HepG2 (cell line): ENCODE measurements at regions not wholly inside any gene's neighbourhood (a gene's known extent, or its start where the extent isn't known, plus 50 kb on each side); places are given as distances from the start of the nearest gene placed in this dataset.

Experiments used
- ATAC-seq: fragments of 200-7000 bp; cut with Tn5 transposase; 3 replicates; pipeline ENCODE4 v1.9.1; 2020; ENCODE audit warnings: mild to moderate bottlenecking, moderate library complexity
- BruUV-seq: library from RNA; stranded (reverse); fragments of 400-500 nt; replicated peaks from 2 replicates; lab custom pipeline; 2021; lab: Mats Ljungman, UMichigan
- CTCF ChIA-PET: fragments of 300-600 bp; formaldehyde crosslinking; extraction: SDS; loops from one replicate; lab custom pipeline; 2021; ENCODE audit warnings: low total read pairs, inconsistent platforms, low intra/inter-chr PET ratio; lab: Yijun Ruan, JAX
- POLR2A ChIA-PET: fragments of 350-600 bp; sonication (Branson Sonifier 250); formaldehyde crosslinking; loops from one replicate; lab custom pipeline; 2020; ENCODE audit warnings: antibody characterized with exemption, inconsistent platforms; lab: Yijun Ruan, JAX
- DNase-seq: peaks from one replicate; pipeline ENCODE4 v3.0.0-alpha.2; 2015; ENCODE audit warnings: low spot score
- FAIRE-seq: peaks from 3 replicates; lab custom pipeline; 2011; peaks lifted over from hg19 to GRCh38; lab: Jason Lieb, UNC
- H2AFZ ChIP-seq: one replicate; pipeline ENCODE4 v1.6.1; 2011; ENCODE audit warnings: low read length, inconsistent platforms
- H3K27ac ChIP-seq: fragments of 300-600 bp; 3 replicates; pipeline ENCODE4 v1.8.0; 2011; ENCODE audit warnings: mixed run types, mild to moderate bottlenecking, mixed read lengths, low read length, inconsistent platforms; ENCODE audit not compliant: insufficient read depth; ENCODE audit errors: extremely low read length
- H3K27me3 ChIP-seq, 2 experiments: fragments of 200-600 bp in 1 of 2; 2 replicates in 1 of 2; 3 replicates in 1 of 2; pipeline versions ENCODE4 v1.6.0 to v1.8.0; 2011; ENCODE audit warnings: low read length in 2 of 2, mild to moderate bottlenecking in 2 of 2, moderate library complexity in 2 of 2, inconsistent platforms in 1 of 2; ENCODE audit not compliant: insufficient read depth in 2 of 2, control insufficient read depth in 1 of 2
- H3K36me3 ChIP-seq, 2 experiments: fragments of 200-600 bp in 1 of 2; replicated peaks in 1 of 2; 2 replicates in 1 of 2; 3 replicates in 1 of 2; pipeline versions ENCODE4 v1.5.1 to v1.8.0; 2011; ENCODE audit warnings: low read length in 2 of 2, inconsistent platforms in 1 of 2; ENCODE audit not compliant: insufficient read depth in 2 of 2, control insufficient read depth in 1 of 2
- H3K4me1 ChIP-seq: 2 replicates; pipeline ENCODE4 v1.5.1; 2012; ENCODE audit warnings: low read length, inconsistent platforms; ENCODE audit not compliant: insufficient read depth
- H3K4me2 ChIP-seq: 2 replicates; pipeline ENCODE4 v1.6.0; 2011; ENCODE audit warnings: low read depth, low read length, inconsistent platforms
- H3K4me3 ChIP-seq, 3 experiments: fragments of 200-600 bp in 1 of 3; sonication (generic), shearing (Covaris generic) in 1 of 3; replicated peaks in 1 of 3; 2 replicates each; pipeline ENCODE4 v1.5.1; 2011 to 2016; ENCODE audit warnings: low read length in 3 of 3, inconsistent platforms in 2 of 3, low read depth in 2 of 3, mild to moderate bottlenecking in 2 of 3, control low read depth in 1 of 3, mixed read lengths in 1 of 3; ENCODE audit not compliant: insufficient read depth in 1 of 3
- H3K79me2 ChIP-seq: one replicate; pipeline ENCODE4 v1.6.1; 2011; ENCODE audit warnings: low read length, inconsistent platforms; ENCODE audit not compliant: insufficient read depth
- H3K9ac ChIP-seq: 2 replicates; pipeline ENCODE4 v1.6.0; 2011; ENCODE audit warnings: mild to moderate bottlenecking, low read depth, low read length, inconsistent platforms; ENCODE audit not compliant: insufficient read depth
- H3K9me3 ChIP-seq: 2 replicates; pipeline ENCODE4 v1.5.1; 2012; ENCODE audit warnings: mild to moderate bottlenecking, low read length
- H4K20me1 ChIP-seq: 2 replicates; pipeline ENCODE4 v1.6.0; 2011; ENCODE audit warnings: inconsistent platforms, mild to moderate bottlenecking, low read length, moderate library complexity; ENCODE audit not compliant: insufficient read depth
- ATF3 ChIP-seq: sonication (generic); formaldehyde crosslinking; IDR thresholded peaks from 2 replicates; pipeline ENCODE4 v1.4.0; 2020; ENCODE audit warnings: missing genetic modification reagents
- BCL6 ChIP-seq: IDR thresholded peaks from 2 replicates; pipeline ENCODE4 v1.6.1; 2016; ENCODE audit warnings: missing genetic modification reagents, missing compliant biosample characterization
- ERF ChIP-seq: IDR thresholded peaks from 2 replicates; pipeline ENCODE4 v1.6.1; 2018; ENCODE audit warnings: missing biosample characterization, missing genetic modification reagents
- FOXA1 ChIP-seq, 2 experiments: fragments of 450-650 bp in 1 of 2; sonication (generic) in 1 of 2; formaldehyde crosslinking in 1 of 2; IDR thresholded peaks; 2 replicates each; pipeline versions ENCODE4 v1.4.0 to v1.6.1; 2016 to 2020; ENCODE audit warnings: missing genetic modification reagents in 1 of 2
- HDAC1 ChIP-seq: sonication (generic); formaldehyde crosslinking; IDR thresholded peaks from 2 replicates; pipeline ENCODE4 v1.5.1; 2020; ENCODE audit warnings: mild to moderate bottlenecking, missing genetic modification reagents
- HNF4G ChIP-seq, 2 experiments: sonication (generic) in 1 of 2; formaldehyde crosslinking in 1 of 2; IDR thresholded peaks; 2 replicates each; pipeline versions ENCODE4 v1.4.0 to v1.6.1; 2011 to 2020; ENCODE audit warnings: borderline replicate concordance in 2 of 2, low read depth in 2 of 2, mild to moderate bottlenecking in 2 of 2, low read length in 1 of 2, missing genetic modification reagents in 1 of 2, moderate library complexity in 1 of 2
- MED13 ChIP-seq: sonication (generic); formaldehyde crosslinking; IDR thresholded peaks from 2 replicates; pipeline ENCODE4 v1.5.0; 2020; ENCODE audit warnings: missing genetic modification reagents
- MXD4 ChIP-seq: IDR thresholded peaks from 2 replicates; pipeline ENCODE4 v1.6.1; 2016; ENCODE audit warnings: mild to moderate bottlenecking, missing biosample characterization, missing genetic modification reagents
- PHF8 ChIP-seq: sonication (generic); formaldehyde crosslinking; IDR thresholded peaks from 2 replicates; pipeline ENCODE4 v1.5.0; 2020; ENCODE audit warnings: missing genetic modification reagents
- RFX3 ChIP-seq: IDR thresholded peaks from 2 replicates; pipeline ENCODE4 v1.6.1; 2016; ENCODE audit warnings: missing biosample characterization, missing genetic modification reagents
- ZHX2 ChIP-seq, 2 experiments: sonication (generic) in 1 of 2; formaldehyde crosslinking in 1 of 2; IDR thresholded peaks; 2 replicates each; pipeline versions ENCODE4 v1.6.1 to v1.9.0; 2014 to 2022; ENCODE audit warnings: antibody characterized with exemption in 1 of 2, borderline replicate concordance in 1 of 2, inconsistent platforms in 1 of 2, low read depth in 1 of 2, missing genetic modification reagents in 1 of 2
- WGBS: methylation state at CpG from one replicate; pipeline ENCODE4 v1.1.6; 2017; ENCODE audit warnings: low lambda C conversion rate; 5-methylcytosine and 5-hydroxymethylcytosine counted together
- in situ Hi-C: cut with HindIII; loops from 2 replicates; pipeline ENCODE4 v1.10.0; 2017; ENCODE audit warnings: low pct_unique_long_range_greater_than_20kb; ENCODE audit not compliant: extremely low pct_ligation_motif_present
- intact Hi-C: fragments of 100-400 bp; cut with micrococcal nuclease; formaldehyde crosslinking; loops from one replicate; pipeline ENCODE4 v1.10.0; 2022; ENCODE audit not compliant: unreplicated experiment
- TF ChIP-seq, protein P1 (sequence below): sonication (generic); formaldehyde crosslinking; IDR thresholded peaks from 2 replicates; pipeline ENCODE4 v1.5.0; 2020; ENCODE audit warnings: missing genetic modification reagents, mild to moderate bottlenecking, borderline replicate concordance

GRCh38 chr4:79850626-79851025 is 222.4 kb downstream of the ANTXR2 start:
- BruUV-seq, result no TSS peak
- no peak overlapping the region for H3K27ac ChIP-seq
- CTCF ChIA-PET, result no interaction called here
- H3K36me3 ChIP-seq, result no peaks in the 10 kb centered on the region
- in situ Hi-C loops (no loop called here), intact Hi-C loops (no loop called here)
- DNase-seq, result no peak
- peaks cover 18% of the 10 kb centered on the region; the same call in 1 of the 2 replicates for H3K9me3 ChIP-seq
- H2AFZ ChIP-seq, result no peak overlapping the region
- FAIRE-seq, result no peak
- no peak overlapping the region for H3K4me2 ChIP-seq
- H3K4me3 ChIP-seq, result no peak overlapping the region
- POLR2A ChIA-PET, result no interaction called here
- ATAC-seq, result no peak
- H3K27me3 ChIP-seq, result no peaks in the 10 kb centered on the region
- no peak overlapping the region for H3K9ac ChIP-seq
- peaks cover 9% of the 10 kb centered on the region; the same call in 1 of the 2 replicates for H3K4me1 ChIP-seq
- H3K79me2 ChIP-seq, result no peaks in the 10 kb centered on the region
- H4K20me1 ChIP-seq, result no peaks in the 10 kb centered on the region
- TF ChIP-seq MXD4 (CRISPR knock-in tag) (no peak), HDAC1 (CRISPR knock-in tag) (no peak), ZHX2 (IDR thresholded peaks at IDR 0.05; ENCODE audit: low read depth) (no peak), ZHX2 (CRISPR knock-in tag; IDR thresholded peaks at IDR 0.05; ENCODE audit: borderline replicate concordance) (no peak), ERF (CRISPR knock-in tag) (no peak), ATF3 (CRISPR knock-in tag) (no peak), FOXA1 (IDR thresholded peaks at IDR 0.05) (no peak), FOXA1 (CRISPR knock-in tag; IDR thresholded peaks at IDR 0.05) (no peak), BCL6 (CRISPR knock-in tag) (no peak), HNF4G (IDR thresholded peaks at IDR 0.05; ENCODE audit: borderline replicate concordance, low read depth, low read length) (no peak), HNF4G (CRISPR knock-in tag; IDR thresholded peaks at IDR 0.05; ENCODE audit: borderline replicate concordance, low read depth) (no peak), MED13 (CRISPR knock-in tag) (no peak), PHF8 (CRISPR knock-in tag) (no peak), RFX3 (CRISPR knock-in tag) (no peak)
- TF ChIP-seq, protein P1, sequence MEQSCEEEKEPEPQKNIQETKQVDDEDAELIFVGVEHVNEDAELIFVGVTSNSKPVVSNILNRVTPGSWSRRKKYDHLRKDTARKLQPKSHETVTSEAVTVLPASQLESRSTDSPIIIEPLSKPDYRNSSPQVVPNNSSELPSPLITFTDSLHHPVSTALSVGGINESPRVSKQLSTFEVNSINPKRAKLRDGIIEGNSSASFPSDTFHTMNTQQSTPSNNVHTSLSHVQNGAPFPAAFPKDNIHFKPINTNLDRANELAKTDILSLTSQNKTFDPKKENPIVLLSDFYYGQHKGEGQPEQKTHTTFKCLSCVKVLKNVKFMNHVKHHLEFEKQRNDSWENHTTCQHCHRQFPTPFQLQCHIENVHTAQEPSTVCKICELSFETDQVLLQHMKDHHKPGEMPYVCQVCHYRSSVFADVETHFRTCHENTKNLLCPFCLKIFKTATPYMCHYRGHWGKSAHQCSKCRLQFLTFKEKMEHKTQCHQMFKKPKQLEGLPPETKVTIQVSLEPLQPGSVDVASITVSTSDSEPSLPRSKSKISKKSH, result no peak
- 61% methylated on average over 3 of the region's 3 CpGs for WGBS
